Right lobe of liver (tissue), 6 donors: ENCODE measurements at regions not wholly inside any gene's neighbourhood (a gene's known extent, or its start where the extent isn't known, plus 50 kb on each side); places are given as distances from the start of the nearest gene placed in this dataset.

Source experiments
- ATAC-seq, 4 donors: fragments of 200-7000 bp; cut with Tn5 transposase; one replicate each; pipeline ENCODE4 v1.9.1; 2020; ENCODE audit warnings: mild to moderate bottlenecking in 4 of 4, moderate library complexity in 4 of 4
- DNase-seq, 3 donors: peaks; one replicate each; pipeline ENCODE4 v3.0.0-alpha.2; 2020
- H3K27ac ChIP-seq, 3 donors: fragments of 200-600 bp; one replicate each; pipeline ENCODE4 v1.8.0; 2022
- H3K27me3 ChIP-seq, 2 donors: fragments of 200-600 bp; one replicate each; pipeline ENCODE4 v1.8.0; 2022
- H3K36me3 ChIP-seq, 4 donors: fragments of 200-600 bp; sonication (generic) in 1 of 4; one replicate each; pipeline versions ENCODE4 v1.5.1 to v1.8.0; 2017 to 2022; ENCODE audit warnings: control low read depth in 1 of 4
- H3K4me1 ChIP-seq, 4 donors: fragments of 200-600 bp; sonication (generic) in 1 of 4; one replicate each; pipeline versions ENCODE4 v1.5.1 to v1.8.0; 2017 to 2022; ENCODE audit warnings: control low read depth in 1 of 4
- H3K4me3 ChIP-seq, 3 donors: fragments of 200-600 bp; one replicate each; pipeline ENCODE4 v1.8.0; 2022
- H3K9me3 ChIP-seq, 4 donors: fragments of 200-600 bp; sonication (generic) in 1 of 4; one replicate each; pipeline versions ENCODE4 v1.5.1 to v1.8.0; 2017 to 2022; ENCODE audit warnings: control low read depth in 1 of 4
- POLR2A ChIP-seq: fragments of 450-650 bp; IDR thresholded peaks from one replicate; pipeline ENCODE4 v1.6.1; 2017; ENCODE audit warnings: antibody characterized with exemption, mild to moderate bottlenecking
- WGBS: methylation state at CpG from one replicate; pipeline ENCODE4 v1.1.6; 2018; ENCODE audit warnings: low coverage, low lambda C conversion rate; ENCODE audit not compliant: insufficient coverage; ENCODE audit errors: missing lambda C conversion rate; 5-methylcytosine and 5-hydroxymethylcytosine counted together
- intact Hi-C, 2 donors: fragments of 100-400 bp; cut with DNase I; formaldehyde crosslinking; loops; one replicate each; pipeline versions ENCODE4 v1.11.2 to v1.14.1; 2022
- TF ChIP-seq, protein P1 (sequence below), 4 donors: fragments of 200-600 bp in 3 of 4; fragments of 450-650 bp in 1 of 4; IDR thresholded peaks; one replicate each; pipeline versions ENCODE4 v1.5.1 to v1.8.0; 2016 to 2022; ENCODE audit warnings: antibody characterized with exemption in 4 of 4, mild to moderate bottlenecking in 2 of 4
- donor health status: DM: no; HTN: yes; CAD: no.
- donor health status: DM: no; HTN: no; CAD: no.
- donor health status: DM: no; HTN: no; CAD: no.
- donor health status: DM: no; HTN: yes; CAD: no.
- donor health status: DM: no; HTN: yes; CAD: no.

DNA sequence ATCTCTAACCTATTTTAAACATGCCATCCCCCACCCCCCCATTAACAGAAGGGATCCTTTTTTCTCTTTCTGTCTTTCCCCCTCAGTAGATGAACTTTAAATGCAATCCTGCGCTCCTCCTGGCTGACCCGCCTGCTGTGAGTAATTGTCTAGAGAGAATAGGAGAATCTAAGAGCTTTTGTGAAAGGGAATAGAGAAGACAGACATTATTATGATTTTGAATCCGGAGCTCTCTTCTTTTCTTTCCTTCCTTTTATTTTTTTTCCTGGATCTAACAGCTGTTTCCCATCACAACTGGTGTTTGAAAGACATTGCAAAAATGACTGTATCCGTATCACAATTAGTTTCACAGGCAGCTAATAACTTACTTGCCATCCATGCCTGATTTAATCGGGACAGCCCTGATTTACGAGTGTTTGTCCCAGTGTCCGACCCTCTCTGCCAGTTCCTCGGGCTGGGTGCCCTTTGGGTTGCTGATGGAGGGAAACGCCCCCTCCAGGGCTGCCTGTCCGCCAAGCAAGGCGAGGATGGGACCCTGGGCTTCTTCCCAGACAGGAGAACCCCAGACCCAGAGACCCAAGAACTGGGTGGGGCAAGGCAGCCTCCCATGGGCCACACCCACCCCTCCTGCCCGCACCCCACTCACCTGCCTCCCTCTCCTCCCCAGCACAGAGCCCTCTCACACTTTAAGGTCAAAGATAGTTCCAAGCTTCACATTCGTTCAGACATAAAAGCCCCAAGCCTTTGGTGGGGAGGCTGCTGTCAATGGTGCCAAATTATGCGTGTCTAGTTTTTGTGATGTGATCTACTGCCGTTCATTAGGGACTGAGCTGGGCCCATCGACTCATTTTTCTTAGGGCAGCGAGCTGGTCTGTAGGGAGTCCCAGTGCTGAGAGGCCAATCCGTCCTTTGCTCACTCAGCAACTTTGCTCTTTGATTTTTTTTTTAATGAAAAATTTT, 231.7 kb downstream of the ZNF516 start:
- TF ChIP-seq, protein P1, sequence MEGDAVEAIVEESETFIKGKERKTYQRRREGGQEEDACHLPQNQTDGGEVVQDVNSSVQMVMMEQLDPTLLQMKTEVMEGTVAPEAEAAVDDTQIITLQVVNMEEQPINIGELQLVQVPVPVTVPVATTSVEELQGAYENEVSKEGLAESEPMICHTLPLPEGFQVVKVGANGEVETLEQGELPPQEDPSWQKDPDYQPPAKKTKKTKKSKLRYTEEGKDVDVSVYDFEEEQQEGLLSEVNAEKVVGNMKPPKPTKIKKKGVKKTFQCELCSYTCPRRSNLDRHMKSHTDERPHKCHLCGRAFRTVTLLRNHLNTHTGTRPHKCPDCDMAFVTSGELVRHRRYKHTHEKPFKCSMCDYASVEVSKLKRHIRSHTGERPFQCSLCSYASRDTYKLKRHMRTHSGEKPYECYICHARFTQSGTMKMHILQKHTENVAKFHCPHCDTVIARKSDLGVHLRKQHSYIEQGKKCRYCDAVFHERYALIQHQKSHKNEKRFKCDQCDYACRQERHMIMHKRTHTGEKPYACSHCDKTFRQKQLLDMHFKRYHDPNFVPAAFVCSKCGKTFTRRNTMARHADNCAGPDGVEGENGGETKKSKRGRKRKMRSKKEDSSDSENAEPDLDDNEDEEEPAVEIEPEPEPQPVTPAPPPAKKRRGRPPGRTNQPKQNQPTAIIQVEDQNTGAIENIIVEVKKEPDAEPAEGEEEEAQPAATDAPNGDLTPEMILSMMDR (IDR thresholded peaks at IDR 0.05), result no peak
- TF ChIP-seq POLR2A, result no peak
- WGBS, result 58% methylated on average over 13 of the region's 18 CpGs
- Histone ChIP-seq H3K4me1 (no peaks in the 10 kb centered on the region), H3K36me3 (no peaks in the 10 kb centered on the region), H3K4me3 (no peak overlapping the region), H3K9me3 (no peaks in the 10 kb centered on the region), H3K27ac (no peak overlapping the region), H3K27me3 (no peaks in the 10 kb centered on the region)
- intact Hi-C loops, result no loop called here
- no peak for DNase-seq
- ATAC-seq, result no peak

DNA sequence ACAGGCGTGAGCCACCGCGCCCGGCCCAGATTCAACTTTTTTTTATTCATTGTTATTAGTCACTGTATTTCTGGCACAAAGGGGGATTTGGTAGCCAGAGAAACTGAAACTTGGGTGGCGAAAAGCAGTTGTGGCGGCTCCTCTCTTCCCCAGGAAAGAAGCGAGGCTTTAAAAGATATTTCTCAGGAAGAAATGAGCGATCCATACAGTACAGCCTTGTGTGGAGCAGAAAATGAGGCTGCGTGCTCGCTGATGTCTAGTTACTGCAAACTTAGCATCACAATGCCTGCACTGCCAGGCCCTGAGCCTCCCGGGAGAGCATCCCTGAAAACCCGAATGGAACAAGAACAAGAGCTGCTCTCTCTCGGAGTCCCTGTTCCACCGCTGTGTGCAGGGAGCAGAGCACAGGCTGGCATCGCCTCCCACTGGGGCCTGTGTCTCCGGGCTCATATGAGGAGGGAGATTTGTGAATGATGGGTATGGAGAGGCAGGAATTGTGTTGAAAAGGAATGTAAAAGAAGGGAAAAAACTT, 234.0 kb downstream of the ZNF516 start:
- TF ChIP-seq POLR2A, result no peak
- TF ChIP-seq, protein P1 (IDR thresholded peaks at IDR 0.05), result no peak
- ATAC-seq (no peak), DNase-seq (no peak)
- H3K9me3 ChIP-seq, result no peaks in the 10 kb centered on the region
- intact Hi-C loops, result no loop called here
- no peak overlapping the region for H3K4me3 ChIP-seq
- 68% methylated on average over 12 of the region's 16 CpGs for WGBS
- no peak overlapping the region for H3K27ac ChIP-seq
- no peaks in the 10 kb centered on the region for H3K27me3 ChIP-seq
- H3K4me1 ChIP-seq, result no peaks in the 10 kb centered on the region
- H3K36me3 ChIP-seq, result no peaks in the 10 kb centered on the region

DNA sequence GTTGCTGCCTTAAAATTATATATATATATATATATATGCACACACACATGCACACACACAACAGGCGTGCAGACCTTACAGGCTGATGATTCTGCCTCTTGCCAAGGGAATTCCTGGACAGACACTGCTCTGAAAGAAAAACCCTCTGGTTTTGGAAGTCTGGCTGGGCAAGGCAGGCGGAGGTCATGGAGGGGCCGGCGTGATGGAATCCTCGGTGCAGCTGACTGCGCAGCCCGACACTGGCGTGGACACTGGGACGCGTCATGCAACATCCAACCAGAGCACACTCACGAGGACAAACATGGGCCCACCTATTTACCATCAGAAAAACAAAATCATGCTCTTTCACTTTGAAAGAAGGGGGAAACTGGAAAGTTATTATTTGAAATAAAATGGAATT, 235.3 kb downstream of the ZNF516 start:
- TF ChIP-seq, protein P1 (IDR thresholded peaks at IDR 0.05), result no peak
- no peak for TF ChIP-seq POLR2A
- Histone ChIP-seq H3K27me3 (no peaks in the 10 kb centered on the region), H3K4me1 (no peaks in the 10 kb centered on the region), H3K36me3 (no peaks in the 10 kb centered on the region), H3K4me3 (no peak overlapping the region), H3K9me3 (no peaks in the 10 kb centered on the region), H3K27ac (no peak overlapping the region)
- no peak for DNase-seq
- ATAC-seq, result no peak
- intact Hi-C loops, result no loop called here
- WGBS, result 33% methylated on average over 5 of the region's 11 CpGs

DNA sequence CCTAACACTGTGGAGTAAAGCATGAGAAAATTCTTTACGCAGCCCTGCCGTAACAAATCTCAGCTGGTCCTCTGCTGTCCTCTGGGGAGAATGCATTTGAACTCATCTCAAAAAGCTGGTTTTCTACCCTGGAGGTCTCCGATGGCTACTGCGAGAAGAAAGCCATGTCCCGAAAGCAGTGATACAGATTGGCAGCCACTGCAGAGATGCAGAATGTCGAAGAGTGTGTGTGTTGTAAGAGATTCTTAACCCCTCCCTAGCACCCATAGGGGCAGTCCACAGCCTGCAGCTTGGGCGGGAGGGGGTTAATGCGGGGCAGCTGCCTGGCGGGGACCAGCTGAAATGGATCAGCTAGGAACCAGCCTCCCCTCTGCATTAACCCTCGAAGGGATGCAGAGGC, 235.9 kb downstream of the ZNF516 start:
- ATAC-seq, result no peak
- Histone ChIP-seq H3K4me1 (no peaks in the 10 kb centered on the region), H3K36me3 (no peaks in the 10 kb centered on the region), H3K27me3 (no peaks in the 10 kb centered on the region), H3K27ac (no peak overlapping the region), H3K9me3 (no peaks in the 10 kb centered on the region), H3K4me3 (no peak overlapping the region)
- TF ChIP-seq POLR2A, result no peak
- TF ChIP-seq, protein P1 (IDR thresholded peaks at IDR 0.05), result no peak
- 41% methylated on average over 10 of the region's 10 CpGs for WGBS
- DNase-seq, result no peak
- intact Hi-C loops, result no loop called here
